ENCODE measurements at regions not wholly inside any gene's neighbourhood (a gene's known extent, or its start where the extent isn't known, plus 50 kb on each side); places are given as distances from the start of the nearest gene placed in this dataset.
"Not testable (repeated sequence)": the region's sequence is repeated elsewhere in the genome, so short reads cannot be mapped to it uniquely, and the experiment has no call there.

DNA sequence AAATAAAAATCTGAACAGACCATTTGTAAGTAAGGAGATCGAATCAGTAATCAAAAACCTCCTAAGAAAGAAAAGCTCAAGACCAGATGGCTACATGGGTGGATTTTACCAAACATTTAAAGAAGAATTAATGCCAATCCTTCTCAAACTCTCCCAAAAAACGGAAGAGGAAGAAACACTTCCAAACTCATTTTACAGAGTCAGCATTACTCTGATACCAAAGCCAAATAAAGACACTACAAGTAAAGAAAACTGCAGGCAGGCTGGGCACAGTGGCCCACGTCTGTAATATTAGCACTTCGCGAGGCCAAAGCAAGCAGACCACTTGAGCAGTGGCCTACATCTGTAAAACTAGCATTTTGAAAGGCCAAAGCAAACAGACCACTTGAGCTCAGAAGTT, 159.8 kb downstream of the DPY19L2 start:
- no peak overlapping the region for H3K4me3 ChIP-seq (ENCODE audit: low read length)
- no peak for DNase-seq (ENCODE audit: low read depth, low spot score)

GRCh38 chr12:63499567-63499966, 168.7 kb downstream of the DPY19L2 start:
- no peak for DNase-seq (ENCODE audit: low read depth, low spot score)
- no peak overlapping the region for H3K4me3 ChIP-seq (ENCODE audit: low read length)

DNA sequence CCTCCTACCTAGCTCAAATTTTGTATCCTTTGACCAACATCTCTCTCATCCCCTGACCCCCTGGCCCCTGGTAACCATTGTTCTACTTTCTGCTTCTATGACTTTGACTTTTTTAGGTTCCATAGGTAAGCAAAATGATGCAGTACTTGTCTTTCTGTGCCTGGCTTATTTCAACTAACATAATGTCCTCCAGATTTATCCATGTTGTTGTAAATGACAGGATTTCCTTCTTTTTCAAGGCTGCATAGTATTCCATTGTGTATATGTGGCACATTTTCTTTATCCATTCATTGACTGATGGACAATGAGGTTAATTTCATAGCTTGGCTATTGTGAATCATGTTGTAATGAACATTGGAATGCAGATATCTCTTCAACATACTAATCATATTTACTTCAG, 170.1 kb downstream of the DPY19L2 start:
- no peak for DNase-seq (ENCODE audit: low read depth, low spot score)
- H3K4me3 ChIP-seq (ENCODE audit: low read length), result no peak overlapping the region

GRCh38 chr12:63496654-63497053, 171.6 kb downstream of the DPY19L2 start:
- no peak for DNase-seq (ENCODE audit: low read depth, low spot score)
- no peak overlapping the region for H3K4me3 ChIP-seq (ENCODE audit: low read length)

DNA sequence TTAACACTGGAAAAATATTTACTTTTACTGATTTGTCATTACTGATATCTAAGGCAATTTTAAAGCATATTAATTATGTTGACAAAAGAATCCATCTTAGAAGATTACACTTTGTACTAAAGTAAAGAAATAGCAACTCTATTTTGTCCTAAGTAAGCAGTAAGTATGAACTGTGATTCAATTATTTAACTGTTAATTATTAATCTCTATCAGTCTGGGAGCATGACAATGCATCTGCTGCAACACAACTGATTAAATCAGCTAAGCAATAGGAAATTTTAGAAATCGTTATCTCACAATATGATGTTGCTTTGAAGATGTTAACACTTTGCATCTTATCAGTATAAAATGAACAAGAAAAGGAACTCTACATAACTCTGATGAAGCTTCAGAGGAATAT, 172.3 kb downstream of the DPY19L2 start:
- no peak for DNase-seq (ENCODE audit: low read depth, low spot score)
- H3K4me3 ChIP-seq (ENCODE audit: low read length), result no peak overlapping the region

GRCh38 chr12:63493357-63493756, 174.9 kb downstream of the DPY19L2 start:
- not testable (repeated sequence) for DNase-seq (ENCODE audit: low read depth, low spot score); H3K4me3 ChIP-seq (ENCODE audit: low read length)

- H3K4me3 ChIP-seq (ENCODE audit: low read length), result no peak overlapping the region
Observed at GRCh38 chr12:63480186-63480585, 188.1 kb downstream of the DPY19L2 start.

DNA sequence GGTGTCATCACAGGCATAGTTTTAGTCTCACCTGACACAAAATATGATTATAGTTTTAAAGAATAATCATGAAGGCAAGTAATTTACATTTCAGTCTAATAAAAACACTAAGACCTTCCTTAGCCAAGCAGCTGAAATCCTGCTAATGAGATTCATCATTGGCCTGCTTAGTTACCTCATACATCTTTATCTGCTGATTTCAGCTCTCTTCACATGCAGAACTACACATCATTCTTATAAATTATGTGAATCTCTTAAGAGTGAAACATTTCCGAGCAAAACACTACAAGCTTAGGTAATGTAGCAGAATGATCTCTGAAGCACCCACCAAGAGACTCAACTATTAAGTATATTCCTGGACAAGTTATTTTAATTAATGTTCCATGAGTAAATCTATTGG, 198.1 kb downstream of the DPY19L2 start:
- H3K4me3 ChIP-seq (ENCODE audit: low read length), result no peak overlapping the region
- DNase-seq (ENCODE audit: low read depth, low spot score), result no peak

More at GRCh38 chr12:63480186-63480585, 188.1 kb downstream of the DPY19L2 start:
- DNase-seq (ENCODE audit: low read depth, low spot score), result no peak

- no peak overlapping the region for H3K4me3 ChIP-seq (ENCODE audit: low read length)
- DNase-seq (ENCODE audit: low read depth, low spot score), result no peak
Observed at GRCh38 chr12:63467951-63468350, 200.3 kb downstream of the DPY19L2 start.

DNA sequence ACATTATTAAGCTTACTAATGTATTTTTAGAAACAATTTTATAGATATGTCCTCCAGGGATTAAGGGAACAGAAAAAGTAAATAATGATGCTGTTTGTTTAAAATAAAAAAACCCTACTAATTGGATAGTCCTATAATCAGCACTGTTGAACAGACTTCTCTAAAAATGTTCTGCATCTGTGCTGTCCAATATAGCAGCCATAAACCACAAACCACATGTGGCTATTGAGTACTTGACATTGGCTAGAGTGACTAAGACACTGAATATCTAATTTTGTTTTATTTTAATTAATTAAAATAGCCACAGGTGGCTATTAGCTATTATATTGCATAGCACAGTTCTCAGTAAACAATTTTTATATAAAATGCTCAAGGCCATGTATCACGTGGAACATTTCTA, 210.4 kb downstream of the DPY19L2 start:
- DNase-seq (ENCODE audit: low read depth, low spot score), result no peak
- no peak overlapping the region for H3K4me3 ChIP-seq (ENCODE audit: low read length)

DNA sequence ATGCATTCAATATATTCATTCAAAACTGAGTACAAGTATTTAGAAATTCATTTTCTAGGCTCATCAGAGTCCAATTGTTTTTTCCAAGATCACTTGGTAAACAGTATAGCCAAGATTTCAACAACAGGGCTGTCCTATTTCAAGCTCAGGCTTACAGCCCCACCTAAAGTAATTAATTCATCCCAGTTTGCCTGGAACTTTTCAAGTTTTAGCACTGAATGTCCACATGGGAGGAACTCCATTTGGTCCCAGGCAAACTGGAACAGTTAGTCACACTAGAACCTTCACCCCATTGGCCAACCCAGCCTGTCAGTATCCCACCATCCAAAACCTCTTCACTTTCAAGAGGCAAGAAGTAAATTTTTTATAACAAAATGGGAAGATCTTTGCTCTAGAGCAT, 210.9 kb downstream of the DPY19L2 start:
- no peak for DNase-seq (ENCODE audit: low read depth, low spot score)
- H3K4me3 ChIP-seq (ENCODE audit: low read length), result no peak overlapping the region

DNA sequence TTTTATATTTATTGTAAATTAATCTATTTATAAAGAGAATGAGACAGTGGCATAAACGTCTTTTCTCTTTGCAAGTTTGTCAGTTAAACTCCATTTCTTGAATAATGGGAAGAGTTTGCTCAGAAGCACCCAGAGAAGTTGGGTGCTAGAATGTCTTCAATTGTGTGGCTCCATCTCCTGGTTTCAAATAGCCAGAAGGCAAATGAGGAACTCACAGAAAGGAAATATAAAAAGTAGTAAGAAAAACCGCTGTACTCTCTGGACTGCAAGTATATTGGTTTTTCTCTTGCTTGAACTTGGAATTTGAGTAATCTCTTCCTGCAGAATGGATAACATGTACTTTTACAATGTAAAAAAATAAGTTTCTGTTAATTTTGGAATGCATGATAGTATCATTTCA, 217.5 kb downstream of the DPY19L2 start:
- no peak for DNase-seq (ENCODE audit: low read depth, low spot score)
- H3K4me3 ChIP-seq (ENCODE audit: low read length), result no peak overlapping the region

- H3K4me3 ChIP-seq (ENCODE audit: low read length), result no peak overlapping the region
- DNase-seq (ENCODE audit: low read depth, low spot score), result no peak
Observed at GRCh38 chr12:63450334-63450733, 218.0 kb downstream of the DPY19L2 start.

GRCh38 chr12:63445224-63445880, 222.9 kb downstream of the DPY19L2 start:
- DNase-seq (ENCODE audit: low read depth, low spot score), result no peak
- H3K4me3 ChIP-seq (ENCODE audit: low read length), result no peak overlapping the region

GRCh38 chr12:63440048-63440447, 228.2 kb downstream of the DPY19L2 start:
- no peak overlapping the region for H3K4me3 ChIP-seq (ENCODE audit: low read length)
- no peak for DNase-seq (ENCODE audit: low read depth, low spot score)

- not testable (repeated sequence) for H3K4me3 ChIP-seq (ENCODE audit: low read length); DNase-seq (ENCODE audit: low read depth, low spot score)
Observed at GRCh38 chr12:63434384-63434783, 233.9 kb downstream of the DPY19L2 start.

DNA sequence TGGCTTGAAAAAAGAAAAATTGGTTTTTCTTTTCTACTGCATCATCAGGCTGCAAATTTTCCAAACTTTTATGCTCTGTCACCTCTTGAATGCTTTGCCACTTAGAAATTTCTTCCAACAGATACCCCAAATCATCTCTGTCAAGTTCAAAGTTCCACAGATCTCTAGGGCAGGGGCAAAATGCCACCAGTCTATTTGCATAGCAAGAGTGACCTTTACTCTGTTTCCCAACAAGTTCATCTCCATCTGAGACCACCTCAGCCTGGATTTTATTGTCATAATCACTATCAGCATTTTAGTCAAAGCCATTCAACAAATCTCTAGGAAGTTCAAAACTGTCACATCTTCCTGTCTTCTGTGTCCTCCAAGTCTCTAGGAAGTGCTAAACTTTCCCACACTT, 240.3 kb downstream of the DPY19L2 start:
- not testable (repeated sequence) for DNase-seq (ENCODE audit: low read depth, low spot score); H3K4me3 ChIP-seq (ENCODE audit: low read length)

DNA sequence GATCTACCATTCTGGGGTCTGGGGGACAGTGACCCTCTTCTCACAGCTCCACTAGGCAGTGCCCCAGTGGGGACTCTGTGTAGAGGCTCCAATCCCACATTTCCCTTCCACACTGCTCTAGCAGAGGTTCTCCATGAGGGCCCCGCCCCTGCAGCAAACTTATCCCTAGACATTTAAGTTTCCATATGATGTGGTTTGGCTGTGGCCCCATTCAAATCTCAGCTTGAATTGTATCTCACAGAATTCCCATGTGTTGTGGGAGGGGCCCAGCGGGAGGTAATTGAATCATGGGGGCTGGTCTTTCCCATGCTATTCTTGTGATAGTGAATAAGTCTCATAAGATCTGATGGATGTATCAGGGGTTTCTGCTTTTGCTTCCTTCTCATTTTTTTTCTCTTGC, 241.3 kb downstream of the DPY19L2 start:
- DNase-seq (ENCODE audit: low read depth, low spot score); H3K4me3 ChIP-seq (ENCODE audit: low read length): not testable (repeated sequence)

DNA sequence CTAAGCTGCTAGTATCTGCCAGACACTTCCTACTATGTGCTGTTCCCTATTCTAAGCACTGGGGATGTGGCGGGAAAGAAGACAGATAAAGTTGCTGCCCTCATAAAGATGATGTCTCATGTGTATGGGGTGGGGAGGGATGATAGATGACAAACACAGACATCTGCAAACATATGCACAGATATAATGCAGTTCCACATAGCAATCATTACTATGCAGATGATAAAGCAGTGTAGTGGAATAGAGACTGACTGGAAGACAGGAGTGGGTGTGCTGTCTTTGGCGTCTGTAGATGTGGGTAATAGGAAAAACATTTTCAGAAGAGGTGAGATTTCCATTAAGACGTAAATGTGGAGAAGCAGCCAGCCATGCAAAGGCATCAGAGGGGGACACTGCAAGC, 243.6 kb downstream of the DPY19L2 start:
- DNase-seq (ENCODE audit: low read depth, low spot score), result no peak
- no peak overlapping the region for H3K4me3 ChIP-seq (ENCODE audit: low read length)

DNA sequence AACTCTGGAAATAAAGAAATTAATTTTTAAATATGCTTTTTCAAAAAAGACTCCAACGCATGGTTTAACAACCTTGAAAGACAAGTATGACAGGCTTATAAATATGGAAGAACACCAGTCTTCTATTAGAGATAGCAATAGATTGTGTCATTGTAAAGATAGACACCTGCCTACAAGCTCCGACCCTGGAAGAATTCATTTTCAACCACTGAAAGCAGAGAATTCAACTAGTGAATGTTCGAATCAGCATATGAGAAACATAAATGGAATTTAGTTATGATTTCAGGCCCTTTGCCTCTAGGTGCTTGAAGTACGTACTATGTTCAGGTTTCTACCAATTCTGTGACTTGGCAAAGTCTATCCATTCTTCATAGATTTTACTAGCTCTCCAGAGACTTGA, 244.5 kb downstream of the DPY19L2 start:
- no peak overlapping the region for H3K4me3 ChIP-seq (ENCODE audit: low read length)
- no peak for DNase-seq (ENCODE audit: low read depth, low spot score)

DNA sequence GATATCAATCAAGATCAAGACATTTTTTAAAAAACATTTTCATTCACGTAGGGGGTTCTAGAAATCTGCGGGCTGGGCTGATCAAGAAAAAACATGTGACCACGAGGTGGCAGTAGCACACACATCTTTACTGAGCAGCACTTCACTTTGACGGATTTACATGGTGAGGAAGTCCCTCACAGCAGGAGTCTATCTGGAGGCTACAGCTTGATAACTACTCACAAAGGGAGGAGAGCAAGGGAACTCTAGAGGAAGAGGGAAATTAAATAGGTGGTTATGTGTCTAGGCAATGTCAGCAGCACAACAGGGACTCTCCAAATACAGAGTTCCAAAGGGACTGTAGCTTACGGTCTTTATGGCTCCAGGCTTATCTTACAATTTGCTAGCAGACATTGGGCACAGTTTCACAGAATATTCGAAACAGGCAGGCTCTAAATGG, 248.1 kb downstream of the DPY19L2 start:
- DNase-seq (ENCODE audit: low read depth, low spot score), result peak; percentile 70
- no peak overlapping the region for H3K4me3 ChIP-seq (ENCODE audit: low read length)
